Upper lobe of right lung (tissue), 1 donor: ENCODE measurements at regions not wholly inside any gene's neighbourhood (a gene's known extent, or its start where the extent isn't known, plus 50 kb on each side); places are given as distances from the start of the nearest gene placed in this dataset.
A peak's percentile ranks its signal among the peaks of the same experiment; 100 is the strongest.

Experiments used
- ATAC-seq: fragments of 200-7000 bp; cut with Tn5 transposase; one replicate; pipeline ENCODE4 v1.9.1; 2020; ENCODE audit warnings: mild to moderate bottlenecking, moderate library complexity
- DNase-seq: peaks from one replicate; pipeline ENCODE4 v3.0.0-alpha.2; 2020
- H3K27ac ChIP-seq: fragments of 200-600 bp; one replicate; pipeline ENCODE4 v1.8.0; 2022
- H3K27me3 ChIP-seq: fragments of 200-600 bp; one replicate; pipeline ENCODE4 v1.8.0; 2022; ENCODE audit warnings: mild to moderate bottlenecking
- H3K36me3 ChIP-seq: fragments of 200-600 bp; one replicate; pipeline ENCODE4 v1.8.0; 2022
- H3K4me1 ChIP-seq: fragments of 200-600 bp; one replicate; pipeline ENCODE4 v1.8.0; 2022
- H3K4me3 ChIP-seq: fragments of 200-600 bp; one replicate; pipeline ENCODE4 v1.8.0; 2022; ENCODE audit warnings: mild to moderate bottlenecking
- H3K9me3 ChIP-seq: fragments of 200-600 bp; one replicate; pipeline ENCODE4 v1.8.0; 2022
- CTCF ChIP-seq: fragments of 200-600 bp; IDR thresholded peaks from one replicate; pipeline ENCODE4 v1.8.0; 2022; ENCODE audit warnings: antibody characterized with exemption
- intact Hi-C: fragments of 100-400 bp; cut with DNase I; formaldehyde crosslinking; loops from one replicate; pipeline ENCODE4 v1.11.0; 2022
- donor health status: DM: no; HTN: yes; CAD: no; lungs with severe emphysema.

DNA sequence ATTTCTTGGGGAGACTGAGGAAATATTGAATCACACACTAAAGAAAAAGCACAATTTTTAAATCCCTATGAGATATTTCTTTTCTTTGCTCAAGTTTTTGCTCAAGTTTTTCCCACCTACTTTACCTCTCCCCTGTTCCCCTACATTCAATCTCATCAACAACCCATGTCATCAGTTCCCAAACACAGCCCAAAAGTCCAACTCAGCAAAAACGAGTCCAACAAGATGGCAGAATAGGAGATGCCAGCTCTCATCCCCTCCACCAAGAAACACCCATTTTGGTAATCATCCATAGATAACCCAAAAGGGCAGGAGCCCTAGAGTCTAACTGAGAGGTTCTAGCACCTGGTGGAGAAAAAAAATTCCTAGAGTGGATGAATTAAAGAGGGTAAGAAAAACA is 152.5 kb upstream of the GHITM start:
- intact Hi-C loops: no loop called here
- no peak for TF ChIP-seq CTCF

GRCh38 chr10:83987216-83987615 is 152.1 kb upstream of the GHITM start:
- H3K27me3 ChIP-seq: no peaks in the 10 kb centered on the region
- DNase-seq (no peak), ATAC-seq (no peak)
- TF ChIP-seq CTCF: no peak
- no peaks in the 10 kb centered on the region for H3K36me3 ChIP-seq
- no peaks in the 10 kb centered on the region for H3K9me3 ChIP-seq
- H3K4me1 ChIP-seq: no peaks in the 10 kb centered on the region
- intact Hi-C loops: no loop called here
- no peak overlapping the region for H3K4me3 ChIP-seq
- no peak overlapping the region for H3K27ac ChIP-seq

More for the DNA sequence above, 152.5 kb upstream of the GHITM start:
- DNase-seq: no peak
- Histone ChIP-seq H3K27me3 (no peaks in the 10 kb centered on the region), H3K4me1 (no peaks in the 10 kb centered on the region), H3K36me3 (no peaks in the 10 kb centered on the region), H3K9me3 (no peaks in the 10 kb centered on the region), H3K27ac (no peak overlapping the region), H3K4me3 (no peak overlapping the region)
- ATAC-seq: no peak

- Histone ChIP-seq H3K27me3 (no peaks in the 10 kb centered on the region), H3K4me3 (no peak overlapping the region), H3K4me1 (no peaks in the 10 kb centered on the region), H3K36me3 (no peaks in the 10 kb centered on the region), H3K27ac (no peak overlapping the region), H3K9me3 (no peaks in the 10 kb centered on the region)
- no peak for TF ChIP-seq CTCF
- no peak for ATAC-seq
- DNase-seq: no peak
- intact Hi-C loops: no loop called here
Observed at GRCh38 chr10:83988435-83988834, 150.9 kb upstream of the GHITM start.

DNA sequence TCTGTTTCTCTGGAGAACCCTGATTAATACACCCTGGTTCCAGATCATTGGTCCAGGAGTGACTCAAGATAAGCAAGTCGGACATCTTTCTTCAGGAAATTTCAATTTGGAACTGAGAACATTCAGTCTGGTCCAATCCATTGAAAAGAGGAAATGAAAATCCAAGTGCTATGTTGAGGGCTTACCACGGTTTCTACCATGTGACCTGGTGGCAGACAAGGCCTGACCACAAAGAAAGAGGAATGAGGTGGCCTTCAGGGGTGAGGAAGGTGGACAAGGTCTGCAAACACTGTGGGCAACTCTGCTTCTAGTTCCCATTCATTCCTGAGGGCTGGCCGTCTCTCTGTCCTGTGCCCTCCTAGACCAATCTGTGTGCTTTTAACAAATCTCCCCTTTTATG is 149.2 kb upstream of the GHITM start:
- no peaks in the 10 kb centered on the region for H3K4me1 ChIP-seq
- H3K9me3 ChIP-seq: no peaks in the 10 kb centered on the region
- no peak for DNase-seq
- H3K36me3 ChIP-seq: no peaks in the 10 kb centered on the region
- no peak for TF ChIP-seq CTCF
- H3K27me3 ChIP-seq: no peaks in the 10 kb centered on the region
- ATAC-seq: peak; percentile 83
- no peak overlapping the region for H3K27ac ChIP-seq
- H3K4me3 ChIP-seq: no peak overlapping the region
- intact Hi-C loops: no loop called here

GRCh38 chr10:83991986-83992753 is 147.1 kb upstream of the GHITM start:
- H3K4me3 ChIP-seq: no peak overlapping the region
- no peak overlapping the region for H3K27ac ChIP-seq
- no peaks in the 10 kb centered on the region for H3K9me3 ChIP-seq
- TF ChIP-seq CTCF: peak; percentile 31
- DNase-seq (no peak), ATAC-seq (peak; percentile 54)
- H3K36me3 ChIP-seq: no peaks in the 10 kb centered on the region
- intact Hi-C loops: no loop called here
- H3K4me1 ChIP-seq: no peaks in the 10 kb centered on the region
- H3K27me3 ChIP-seq: no peaks in the 10 kb centered on the region

- intact Hi-C loops: no loop called here
Observed at GRCh38 chr10:83994325-83994724, 145.0 kb upstream of the GHITM start.

More at GRCh38 chr10:83994325-83994724, 145.0 kb upstream of the GHITM start:
- Histone ChIP-seq H3K27ac (no peak overlapping the region), H3K27me3 (no peaks in the 10 kb centered on the region), H3K36me3 (no peaks in the 10 kb centered on the region), H3K4me3 (no peak overlapping the region), H3K4me1 (no peaks in the 10 kb centered on the region), H3K9me3 (no peaks in the 10 kb centered on the region)
- TF ChIP-seq CTCF: no peak
- DNase-seq (no peak), ATAC-seq (no peak)
